Adrenal gland (tissue), 9 donors: ENCODE measurements at regions not wholly inside any gene's neighbourhood (a gene's known extent, or its start where the extent isn't known, plus 50 kb on each side); places are given as distances from the start of the nearest gene placed in this dataset.
A peak's percentile ranks its signal among the peaks of the same experiment; 100 is the strongest.

Experiments used
- DNase-seq, 7 donors: peaks; one replicate each; pipeline ENCODE4 v3.0.0-alpha.2; 2019 to 2020
- H3K27ac ChIP-seq, 5 donors: fragments of 200-600 bp; sonication (generic) in 4 of 5; 1 replicate in 3 of 5; 2 replicates in 2 of 5; pipeline versions ENCODE4 v1.5.1 to v1.8.0; 2016 to 2020; ENCODE audit warnings: mild to moderate bottlenecking in 1 of 5
- H3K27me3 ChIP-seq: fragments of 200-600 bp; 2 replicates; pipeline ENCODE4 v1.8.0; 2021
- H3K36me3 ChIP-seq, 2 donors: fragments of 200-600 bp; replicated peaks in 1 of 2; 1 replicate in 1 of 2; 2 replicates in 1 of 2; pipeline versions ENCODE4 v1.5.1 to v1.8.0; 2018 to 2022
- H3K4me1 ChIP-seq, 2 donors: fragments of 200-600 bp; replicated peaks in 1 of 2; 1 replicate in 1 of 2; 2 replicates in 1 of 2; pipeline versions ENCODE4 v1.5.1 to v1.8.0; 2018 to 2021
- H3K4me3 ChIP-seq, 4 donors: fragments of 200-600 bp; sonication (generic) in 3 of 4; one replicate each; pipeline ENCODE4 v1.5.1; 2016 to 2018
- H3K9me3 ChIP-seq, 3 donors: fragments of 200-600 bp; sonication (generic) in 1 of 3; replicated peaks in 1 of 3; 1 replicate in 2 of 3; 2 replicates in 1 of 3; pipeline versions ENCODE4 v1.5.1 to v1.8.0; 2016 to 2021
- POLR2A ChIP-seq, 2 donors: fragments of 450-650 bp; IDR thresholded peaks; one replicate each; pipeline ENCODE4 v1.6.1; 2017; ENCODE audit warnings: antibody characterized with exemption in 2 of 2, mild to moderate bottlenecking in 2 of 2, moderate library complexity in 1 of 2
- WGBS, 4 donors: extraction: QIAGEN DNeasy Blood & Tissue Kit in 2 of 4; methylation state at CpG; one replicate each; pipeline versions ENCODE4 v1.1.5 to v1.1.7; 2013 to 2017; 5-methylcytosine and 5-hydroxymethylcytosine counted together
- intact Hi-C, 2 donors: fragments of 100-400 bp; cut with DNase I; formaldehyde crosslinking; loops; one replicate each; pipeline versions ENCODE4 v1.14.1 to v1.15.0; 2022 to 2023
- TF ChIP-seq, protein P1 (sequence below), 6 experiments: fragments of 450-650 bp in 4 of 6; fragments of 200-600 bp in 2 of 6; sonication (generic) in 1 of 6; IDR thresholded peaks; 1 replicate in 5 of 6; 2 replicates in 1 of 6; pipeline versions ENCODE4 v1.5.1 to v1.8.0; 2016 to 2021; ENCODE audit warnings: antibody characterized with exemption in 6 of 6, mild to moderate bottlenecking in 2 of 6, moderate library complexity in 1 of 6
- donor health status: healthy with polysubstance abuse.
- donor health status: Bipolar disorder and iron deficiency.
- donor health status: DM: yes; HTN: yes; CAD: no.
- donor health status: DM: no; HTN: no; CAD: no.
- donor health status: DM: no; HTN: no; CAD: no.

DNA sequence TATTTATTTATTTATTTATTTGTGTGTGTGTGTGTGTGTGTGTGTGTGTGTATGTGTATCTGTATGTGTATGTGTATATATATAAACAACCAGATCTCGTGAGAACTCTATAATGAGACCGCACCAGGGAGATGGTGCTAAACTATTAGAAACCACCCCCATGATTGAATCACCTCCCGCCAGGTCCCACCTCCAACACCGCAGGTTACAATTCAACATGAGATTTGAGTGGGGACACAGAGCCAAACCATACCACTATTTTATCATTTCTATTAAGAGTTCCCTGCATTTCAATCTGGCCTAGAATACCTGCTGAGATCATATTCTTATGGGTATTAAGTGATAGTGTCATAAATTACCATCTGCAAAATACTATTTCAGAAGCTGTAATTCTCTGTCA, 243.8 kb upstream of the PLEKHG7 start:
- H3K9me3 ChIP-seq = peaks cover 0 to under 1% (median 0%) of the 10 kb centered on the region in 3 donors
- no peak for DNase-seq
- 93 to 98% (median 96%) methylated on average over 4 of the region's 4 CpGs for WGBS, 4 donors
- H3K4me1 ChIP-seq = peaks cover 4 to 14% of the 10 kb centered on the region in 2 donors
- no peaks in the 10 kb centered on the region for H3K36me3 ChIP-seq
- no peak overlapping the region for H3K4me3 ChIP-seq
- H3K27me3 ChIP-seq = no peaks in the 10 kb centered on the region
- intact Hi-C loops = no loop called here
- TF ChIP-seq, protein P1, sequence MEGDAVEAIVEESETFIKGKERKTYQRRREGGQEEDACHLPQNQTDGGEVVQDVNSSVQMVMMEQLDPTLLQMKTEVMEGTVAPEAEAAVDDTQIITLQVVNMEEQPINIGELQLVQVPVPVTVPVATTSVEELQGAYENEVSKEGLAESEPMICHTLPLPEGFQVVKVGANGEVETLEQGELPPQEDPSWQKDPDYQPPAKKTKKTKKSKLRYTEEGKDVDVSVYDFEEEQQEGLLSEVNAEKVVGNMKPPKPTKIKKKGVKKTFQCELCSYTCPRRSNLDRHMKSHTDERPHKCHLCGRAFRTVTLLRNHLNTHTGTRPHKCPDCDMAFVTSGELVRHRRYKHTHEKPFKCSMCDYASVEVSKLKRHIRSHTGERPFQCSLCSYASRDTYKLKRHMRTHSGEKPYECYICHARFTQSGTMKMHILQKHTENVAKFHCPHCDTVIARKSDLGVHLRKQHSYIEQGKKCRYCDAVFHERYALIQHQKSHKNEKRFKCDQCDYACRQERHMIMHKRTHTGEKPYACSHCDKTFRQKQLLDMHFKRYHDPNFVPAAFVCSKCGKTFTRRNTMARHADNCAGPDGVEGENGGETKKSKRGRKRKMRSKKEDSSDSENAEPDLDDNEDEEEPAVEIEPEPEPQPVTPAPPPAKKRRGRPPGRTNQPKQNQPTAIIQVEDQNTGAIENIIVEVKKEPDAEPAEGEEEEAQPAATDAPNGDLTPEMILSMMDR (IDR thresholded peaks at IDR 0.05) = no peak
- no peak for TF ChIP-seq POLR2A (IDR thresholded peaks at IDR 0.05)
- H3K27ac ChIP-seq = no peak overlapping the region

DNA sequence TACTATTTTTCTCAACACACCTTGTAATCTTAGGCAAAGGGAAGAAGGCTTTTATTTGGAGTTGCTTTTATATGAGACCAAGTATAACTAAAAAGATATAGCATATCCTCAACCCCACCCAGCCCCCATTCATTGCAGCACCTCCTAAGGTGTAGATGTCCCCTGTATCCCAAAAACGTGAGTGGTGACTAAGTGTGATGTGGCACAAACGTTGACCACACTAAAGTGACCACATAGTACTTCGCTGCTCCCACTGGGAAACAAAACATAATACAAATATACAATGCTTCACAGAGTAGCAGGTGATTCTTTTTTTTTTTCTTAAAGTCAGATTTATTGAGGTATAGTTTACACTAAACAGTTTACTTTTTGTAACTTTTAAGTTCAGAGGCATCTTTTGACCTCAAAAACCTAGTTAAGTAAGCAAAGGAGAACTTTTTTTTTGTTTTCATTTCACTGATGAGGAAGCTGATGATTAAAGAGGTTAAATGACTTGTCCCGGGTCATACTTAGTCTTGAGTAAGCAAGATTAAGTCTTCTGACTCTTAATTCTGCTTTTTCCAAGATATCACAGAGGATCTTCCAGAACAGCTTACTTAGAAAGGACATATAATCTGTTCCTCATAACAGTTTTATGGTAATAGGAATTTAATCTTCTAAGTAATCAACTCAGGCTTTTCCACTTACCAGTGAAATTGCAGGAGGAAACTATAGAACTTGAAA, 245.2 kb upstream of the PLEKHG7 start:
- DNase-seq = no peak
- H3K9me3 ChIP-seq = peaks cover 0 to 5% (median 0%) of the 10 kb centered on the region in 3 donors
- no peak overlapping the region for H3K4me3 ChIP-seq
- intact Hi-C loops = no loop called here
- peaks cover 4 to 11% of the 10 kb centered on the region in 2 donors for H3K4me1 ChIP-seq
- WGBS, 4 donors = 51 to 82% (median 62%) methylated on average over 4 of the region's 4 CpGs
- no peak for TF ChIP-seq POLR2A (IDR thresholded peaks at IDR 0.05)
- TF ChIP-seq, protein P1 (IDR thresholded peaks at IDR 0.05) = no peak
- H3K27ac ChIP-seq = no peak overlapping the region
- H3K27me3 ChIP-seq = no peaks in the 10 kb centered on the region
- H3K36me3 ChIP-seq = no peaks in the 10 kb centered on the region

DNA sequence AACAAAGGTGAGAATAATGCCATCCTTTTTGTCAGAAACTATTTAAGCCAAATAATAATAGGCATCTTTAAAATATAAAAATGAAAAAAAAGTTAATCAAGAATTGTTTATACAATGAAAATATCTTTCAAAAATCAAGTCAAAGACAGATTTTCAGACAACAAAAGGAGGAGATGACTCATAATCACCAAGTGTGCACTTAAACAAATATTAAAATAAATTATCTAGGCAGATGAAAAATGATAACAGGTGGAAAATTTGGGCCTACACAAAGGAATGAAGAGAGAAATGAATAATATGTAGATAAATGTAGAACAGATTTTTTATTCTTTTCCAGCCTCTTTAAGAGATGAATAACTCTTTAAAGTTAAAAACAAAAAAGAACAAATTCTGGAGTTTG, 250.0 kb upstream of the PLEKHG7 start:
- TF ChIP-seq POLR2A (IDR thresholded peaks at IDR 0.05) = no peak
- TF ChIP-seq, protein P1 (IDR thresholded peaks at IDR 0.05) = no peak
- H3K27ac ChIP-seq = no peak overlapping the region
- H3K4me1 ChIP-seq = no peaks in the 10 kb centered on the region

DNA sequence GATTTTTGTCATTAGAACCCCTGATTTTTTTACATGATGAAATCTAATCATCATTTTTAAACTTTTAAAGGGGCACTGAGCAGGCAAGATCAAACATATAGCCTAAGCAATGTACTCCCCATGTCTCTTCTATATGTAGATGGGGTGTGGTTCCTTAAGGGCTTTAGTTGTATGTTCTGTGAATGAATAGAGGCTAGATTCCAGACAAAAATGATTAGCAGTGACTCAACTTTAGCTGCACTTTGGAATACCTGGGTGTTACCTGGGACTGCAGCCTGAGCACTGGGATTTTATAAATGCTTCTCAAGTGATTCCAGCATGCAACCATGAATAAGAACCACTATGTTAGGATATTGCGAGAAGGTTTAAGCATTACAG, 256.7 kb upstream of the PLEKHG7 start:
- Histone ChIP-seq H3K4me3 (no peak overlapping the region), H3K27me3 (no peaks in the 10 kb centered on the region), H3K9me3 (no peaks in the 10 kb centered on the region), H3K27ac (peak overlapping the region in 3 of 5 donors; percentile 24 to 60 (median 56)), H3K36me3 (no peaks in the 10 kb centered on the region), H3K4me1 (peaks cover 9 to 14% of the 10 kb centered on the region in 2 donors)
- WGBS, 4 donors = 88 to 100% (median 98%) methylated on average over 1 of the region's 1 CpG
- no peak for DNase-seq
- intact Hi-C loops = no loop called here
- TF ChIP-seq POLR2A (IDR thresholded peaks at IDR 0.05) = no peak
- TF ChIP-seq, protein P1 (IDR thresholded peaks at IDR 0.05) = no peak

More for the DNA sequence above, 250.0 kb upstream of the PLEKHG7 start:
- Histone ChIP-seq H3K36me3 (no peaks in the 10 kb centered on the region), H3K9me3 (peaks cover 0 to 5% (median 0%) of the 10 kb centered on the region in 3 donors), H3K27me3 (no peaks in the 10 kb centered on the region), H3K4me3 (no peak overlapping the region)
- intact Hi-C loops = no loop called here
- no peak for DNase-seq
